IMR-90 (cell line): ENCODE measurements at regions not wholly inside any gene's neighbourhood (a gene's known extent, or its start where the extent isn't known, plus 50 kb on each side); places are given as distances from the start of the nearest gene placed in this dataset.

Experiments used
- ATAC-seq: fragments of 200-7000 bp; cut with Tn5 transposase; 2 replicates; pipeline ENCODE4 v1.9.1; 2020; ENCODE audit warnings: low read depth, mild to moderate bottlenecking, moderate library complexity
- BruUV-seq: library from RNA; stranded (reverse); fragments of 400-500 nt; replicated peaks from 2 replicates; lab custom pipeline; 2021; lab: Mats Ljungman, UMichigan
- CTCF ChIA-PET: fragments of 300-600 bp; formaldehyde crosslinking; extraction: SDS; loops from one replicate; lab custom pipeline; 2021; ENCODE audit warnings: antibody characterized with exemption; lab: Yijun Ruan, JAX
- POLR2A ChIA-PET: fragments of 300-600 bp; sonication (Branson Sonifier 250); formaldehyde crosslinking; loops from one replicate; lab custom pipeline; 2022; ENCODE audit warnings: antibody characterized with exemption; ENCODE audit not compliant: unreplicated experiment; lab: Charles Lee
- DNase-seq: peaks from one replicate; pipeline ENCODE4 v3.0.0; 2013
- H2AFZ ChIP-seq: replicated peaks from 2 replicates; pipeline ENCODE3; 2013; ENCODE audit warnings: low read length, mild to moderate bottlenecking; ENCODE audit not compliant: poor library complexity
- H2AK5ac ChIP-seq: 2 replicates; pipeline ENCODE4 v1.6.1; 2013; ENCODE audit warnings: low read depth, low read length, inconsistent platforms
- H2AK9ac ChIP-seq: replicated peaks from 2 replicates; pipeline ENCODE3; 2013; ENCODE audit warnings: mild to moderate bottlenecking, low read depth, low read length, moderate library complexity; ENCODE audit not compliant: poor library complexity
- H2BK120ac ChIP-seq: 2 replicates; pipeline ENCODE4 v1.6.1; 2013; ENCODE audit warnings: low read depth, low read length, inconsistent platforms
- H2BK15ac ChIP-seq: 3 replicates; pipeline ENCODE4 v1.6.1; 2013; ENCODE audit warnings: low read depth, low read length, inconsistent platforms
- H2BK20ac ChIP-seq: 2 replicates; pipeline ENCODE4 v1.6.1; 2013; ENCODE audit warnings: low read depth, mild to moderate bottlenecking, inconsistent platforms, low read length, moderate library complexity
- H2BK5ac ChIP-seq: 2 replicates; pipeline ENCODE4 v1.6.1; 2013; ENCODE audit warnings: mild to moderate bottlenecking, low read depth, low read length, inconsistent platforms; ENCODE audit not compliant: poor library complexity, severe bottlenecking
- H3K14ac ChIP-seq: replicated peaks from 2 replicates; pipeline ENCODE4 v1.6.1; 2013; ENCODE audit warnings: low read depth, low read length, inconsistent platforms
- H3K18ac ChIP-seq: 2 replicates; pipeline ENCODE4 v1.6.1; 2013; ENCODE audit warnings: low read depth, low read length, control low read depth
- H3K23ac ChIP-seq: 2 replicates; pipeline ENCODE4 v1.6.1; 2013; ENCODE audit warnings: low read depth, low read length, inconsistent platforms
- H3K27ac ChIP-seq: 2 replicates; pipeline ENCODE4 v1.5.1; 2013; ENCODE audit warnings: mild to moderate bottlenecking, control low read depth, low read length; ENCODE audit not compliant: insufficient read depth
- H3K27me3 ChIP-seq: 2 replicates; pipeline ENCODE4 v1.6.1; 2013; ENCODE audit warnings: low read length; ENCODE audit not compliant: control insufficient read depth, insufficient read depth
- H3K36me3 ChIP-seq: 2 replicates; pipeline ENCODE4 v1.6.1; 2013; ENCODE audit warnings: low read length, mixed read lengths; ENCODE audit not compliant: control insufficient read depth, insufficient read depth
- H3K4ac ChIP-seq: 2 replicates; pipeline ENCODE4 v1.6.1; 2013; ENCODE audit warnings: low read depth, low read length, inconsistent platforms
- H3K4me1 ChIP-seq: 2 replicates; pipeline ENCODE4 v1.6.1; 2013; ENCODE audit warnings: low read length, mixed read lengths; ENCODE audit not compliant: control insufficient read depth, insufficient read depth
- H3K4me2 ChIP-seq: 2 replicates; pipeline ENCODE4 v1.6.1; 2013; ENCODE audit warnings: low read depth, mild to moderate bottlenecking, control low read depth, low read length, moderate library complexity
- H3K4me3 ChIP-seq: 2 replicates; pipeline ENCODE4 v1.5.1; 2013; ENCODE audit warnings: low read depth, mild to moderate bottlenecking, control low read depth, low read length, moderate library complexity; ENCODE audit not compliant: insufficient read depth
- H3K56ac ChIP-seq: 2 replicates; pipeline ENCODE4 v1.6.1; 2013; ENCODE audit warnings: low read length, inconsistent platforms; ENCODE audit not compliant: insufficient read depth; ENCODE audit errors: extremely low read depth
- H3K79me1 ChIP-seq, 2 experiments: 2 replicates each; pipeline ENCODE4 v1.6.1; 2013; ENCODE audit warnings: low read length in 2 of 2, inconsistent platforms in 1 of 2, low read depth in 1 of 2
- H3K9ac ChIP-seq: 2 replicates; pipeline ENCODE4 v1.6.1; 2013; ENCODE audit warnings: low read depth, low read length, control low read depth
- H3K9me1 ChIP-seq: 2 replicates; pipeline ENCODE4 v1.6.1; 2013; ENCODE audit warnings: low read length, inconsistent platforms; ENCODE audit not compliant: insufficient read depth
- H3K9me3 ChIP-seq: 2 replicates; pipeline ENCODE4 v1.6.1; 2013; ENCODE audit warnings: low read length; ENCODE audit not compliant: control insufficient read depth, insufficient read depth
- H4K20me1 ChIP-seq: 2 replicates; pipeline ENCODE4 v1.6.1; 2013; ENCODE audit warnings: low read length, inconsistent platforms; ENCODE audit not compliant: insufficient read depth
- H4K5ac ChIP-seq: 2 replicates; pipeline ENCODE4 v1.6.1; 2013; ENCODE audit warnings: mild to moderate bottlenecking, low read depth, low read length, control low read depth
- H4K8ac ChIP-seq, 2 experiments: 2 replicates each; pipeline ENCODE4 v1.6.1; 2013; ENCODE audit warnings: low read depth in 2 of 2, low read length in 2 of 2, control low read depth in 1 of 2, inconsistent platforms in 1 of 2
- H4K91ac ChIP-seq: 2 replicates; pipeline ENCODE4 v1.6.1; 2013; ENCODE audit warnings: low read depth, low read length, inconsistent platforms; ENCODE audit not compliant: insufficient read depth
- BHLHE40 ChIP-seq: fragments of 150-350 bp; IDR thresholded peaks from 2 replicates; pipeline ENCODE4 v1.6.1; 2016; ENCODE audit warnings: mild to moderate bottlenecking, low read depth, low read length
- CEBPB ChIP-seq: IDR thresholded peaks from 2 replicates; pipeline ENCODE4 v1.6.1; 2012; ENCODE audit warnings: low read depth, low read length, improper control_type of control experiment
- CHD1 ChIP-seq: IDR thresholded peaks from 2 replicates; pipeline ENCODE4 v1.6.1; 2012; ENCODE audit warnings: low read depth, low read length, improper control_type of control experiment
- CTCF ChIP-seq: conservative IDR thresholded peaks from 2 replicates; pipeline ENCODE4 v1.5.1; 2012; ENCODE audit warnings: mild to moderate bottlenecking, low read depth, low read length, improper control_type of control experiment
- ELK1 ChIP-seq: fragments of 150-350 bp; IDR thresholded peaks from 2 replicates; pipeline ENCODE4 v1.6.1; 2016; ENCODE audit warnings: low read depth, mild to moderate bottlenecking, low read length, moderate library complexity, borderline replicate concordance
- FOS ChIP-seq: fragments of 150-350 bp; IDR thresholded peaks from 2 replicates; pipeline ENCODE4 v1.6.1; 2016; ENCODE audit warnings: low read depth, low read length
- MAFK ChIP-seq: IDR thresholded peaks from 2 replicates; pipeline ENCODE4 v1.6.1; 2012; ENCODE audit warnings: low read depth, low read length, improper control_type of control experiment
- MAZ ChIP-seq: IDR thresholded peaks from 2 replicates; pipeline ENCODE4 v1.6.1; 2012; ENCODE audit warnings: low read depth, mild to moderate bottlenecking, low read length, improper control_type of control experiment, moderate library complexity, borderline replicate concordance
- MXI1 ChIP-seq: IDR thresholded peaks from 2 replicates; pipeline ENCODE4 v1.6.1; 2012; ENCODE audit warnings: low read depth, mild to moderate bottlenecking, low read length, moderate library complexity, borderline replicate concordance
- NFE2L2 ChIP-seq: fragments of 150-350 bp; IDR thresholded peaks from 2 replicates; pipeline ENCODE4 v1.6.1; 2016; ENCODE audit warnings: low read depth, mild to moderate bottlenecking, low read length
- POLR2A ChIP-seq: IDR thresholded peaks from 2 replicates; pipeline ENCODE4 v1.6.1; 2012; ENCODE audit warnings: mild to moderate bottlenecking, low read depth, low read length
- RAD21 ChIP-seq: IDR thresholded peaks from 2 replicates; pipeline ENCODE4 v1.6.1; 2012; ENCODE audit warnings: low read length, improper control_type of control experiment
- RCOR1 ChIP-seq: IDR thresholded peaks from 2 replicates; pipeline ENCODE4 v1.6.1; 2012; ENCODE audit warnings: mild to moderate bottlenecking, low read length, improper control_type of control experiment; ENCODE audit not compliant: insufficient replicate concordance
- RFX5 ChIP-seq: IDR thresholded peaks from 2 replicates; pipeline ENCODE4 v1.8.0; 2012; ENCODE audit warnings: low read depth, mild to moderate bottlenecking, low read length, moderate library complexity
- SMC3 ChIP-seq: fragments of 150-350 bp; IDR thresholded peaks from 2 replicates; pipeline ENCODE4 v1.6.1; 2016; ENCODE audit warnings: low read depth, mild to moderate bottlenecking, antibody characterized with exemption, low read length, moderate library complexity
- USF2 ChIP-seq: fragments of 150-350 bp; IDR thresholded peaks from 2 replicates; pipeline ENCODE4 v1.6.1; 2017; ENCODE audit warnings: mild to moderate bottlenecking, antibody characterized with exemption, low read length, low read depth
- WGBS, 2 experiments: methylation state at CpG; one replicate each; pipeline versions ENCODE4 v1.1.5 to v1.1.7; 2013; ENCODE audit warnings: missing lambda C conversion rate in 2 of 2; ENCODE audit not compliant: insufficient read length in 1 of 2; ENCODE audit errors: extremely low coverage in 2 of 2; 5-methylcytosine and 5-hydroxymethylcytosine counted together
- dilution Hi-C: fragments of 300-500 bp; cut with HindIII; formaldehyde crosslinking; loops from one replicate; pipeline ENCODE4 v1.14.3; 2018; ENCODE audit warnings: low sequenced_read_pairs; ENCODE audit not compliant: unreplicated experiment
- in situ Hi-C: fragments of 300-500 bp; cut with MboI; formaldehyde crosslinking; loops from 3 replicates; pipeline ENCODE4 v1.14.3; 2019; ENCODE audit warnings: low sequenced_read_pairs, inconsistent platforms, mixed read lengths
- intact Hi-C: fragments of 100-400 bp; cut with micrococcal nuclease; formaldehyde crosslinking; loops from 2 replicates; pipeline ENCODE4 v1.10.0; 2022

- dilution Hi-C loops (no loop called here), in situ Hi-C loops (no loop called here), intact Hi-C loops (no loop called here)
- H4K5ac ChIP-seq: no peak overlapping the region
- no peak overlapping the region for H2BK120ac ChIP-seq
- no peak overlapping the region for H2BK5ac ChIP-seq
- WGBS, 2 experiments: no CpG with 5 or more reads among the region's 2 CpGs
- no peak overlapping the region for H3K14ac ChIP-seq
- POLR2A ChIA-PET: no interaction called here
- H3K79me1 ChIP-seq: no peaks in the 10 kb centered on the region
- CTCF ChIA-PET: no interaction called here
- H2AFZ ChIP-seq: no peak overlapping the region
- H4K20me1 ChIP-seq: no peaks in the 10 kb centered on the region
- no peaks in the 10 kb centered on the region for H3K4me1 ChIP-seq
- H4K91ac ChIP-seq: no peak overlapping the region
- H2BK20ac ChIP-seq: no peak overlapping the region
- no peak overlapping the region for H3K4ac ChIP-seq
- ATAC-seq: no peak
- no peaks in the 10 kb centered on the region for H3K27me3 ChIP-seq
- H3K18ac ChIP-seq: no peak overlapping the region
- H3K56ac ChIP-seq: no peak overlapping the region
- H3K9me3 ChIP-seq: no peaks in the 10 kb centered on the region
- no peak overlapping the region for H3K9ac ChIP-seq
- H2AK5ac ChIP-seq: no peak overlapping the region
- H3K23ac ChIP-seq: no peak overlapping the region
- no peak overlapping the region for H3K27ac ChIP-seq
- no peak overlapping the region for H4K8ac ChIP-seq
- no peak for DNase-seq
- H3K4me3 ChIP-seq: no peak overlapping the region
- H2BK15ac ChIP-seq: no peak overlapping the region
- H2AK9ac ChIP-seq: no peak overlapping the region
- no peak for TF ChIP-seq SMC3
- no peak for TF ChIP-seq CEBPB
- TF ChIP-seq RFX5: no peak
- no peak for TF ChIP-seq ELK1
- TF ChIP-seq USF2: no peak
- TF ChIP-seq CTCF: no peak
- TF ChIP-seq MAFK: no peak
- TF ChIP-seq MAZ: no peak
- TF ChIP-seq MXI1: no peak
- no peak for TF ChIP-seq RCOR1
- no peak for TF ChIP-seq CHD1
- no peak for TF ChIP-seq RAD21
- TF ChIP-seq FOS: no peak
- TF ChIP-seq POLR2A: no peak
- no peak for TF ChIP-seq NFE2L2
- no peak for TF ChIP-seq BHLHE40
- no TSS peak for BruUV-seq
- no peaks in the 10 kb centered on the region for H3K36me3 ChIP-seq
- H3K9me1 ChIP-seq: no peaks in the 10 kb centered on the region
- no peak overlapping the region for H3K4me2 ChIP-seq
Measured at GRCh38 chr13:74870865-74871264, 611.1 kb downstream of the TBC1D4 start.
